ENCODE measurements at regions not wholly inside any gene's neighbourhood (a gene's known extent, or its start where the extent isn't known, plus 50 kb on each side); places are given as distances from the start of the nearest gene placed in this dataset.

- H4K91ac ChIP-seq (ENCODE audit: insufficient read depth, low read depth, low read length): no peak overlapping the region
- no peaks in the 10 kb centered on the region for H4K20me1 ChIP-seq (ENCODE audit: insufficient read depth, low read length)
- no peak overlapping the region for H3K14ac ChIP-seq (replicated peaks; ENCODE audit: low read depth, low read length)
- no TSS peak for BruUV-seq (replicated peaks)
- H3K36me3 ChIP-seq (ENCODE audit: control insufficient read depth, insufficient read depth, low read length): no peaks in the 10 kb centered on the region
- no peak overlapping the region for H2BK5ac ChIP-seq (ENCODE audit: low read depth, low read length, poor library complexity, severe bottlenecking)
- ChIA-PET CTCF (no interaction called here), POLR2A (ENCODE audit: unreplicated experiment) (no interaction called here)
- no peak overlapping the region for H4K5ac ChIP-seq (ENCODE audit: low read depth, low read length)
- no peak overlapping the region for H2BK20ac ChIP-seq (ENCODE audit: low read depth, low read length)
- no peak for ATAC-seq (ENCODE audit: low read depth)
- H2BK15ac ChIP-seq (ENCODE audit: low read depth, low read length): no peak overlapping the region
- H3K9ac ChIP-seq (ENCODE audit: low read depth, low read length): no peak overlapping the region
- in situ Hi-C loops (cut with MboI; ENCODE audit: low sequenced_read_pairs): no loop called here
- no peaks in the 10 kb centered on the region for H3K79me1 ChIP-seq (ENCODE audit: low read depth in 1 of 2, low read length in 2 of 2)
- H3K4me2 ChIP-seq (ENCODE audit: low read depth, low read length): no peak overlapping the region
- no peak overlapping the region for H3K23ac ChIP-seq (ENCODE audit: low read depth, low read length)
- H4K8ac ChIP-seq (ENCODE audit: low read depth in 2 of 2, low read length in 2 of 2): no peak overlapping the region
- H3K9me3 ChIP-seq (ENCODE audit: control insufficient read depth, insufficient read depth, low read length): 0 out of 2 replicates have a peak, but pooled peaks cover 2% of the 10 kb centered on the region
- H2BK120ac ChIP-seq (ENCODE audit: low read depth, low read length): no peak overlapping the region
- H3K56ac ChIP-seq (ENCODE audit: extremely low read depth, insufficient read depth, low read length): no peak overlapping the region
- H3K9me1 ChIP-seq (ENCODE audit: insufficient read depth, low read length): no peaks in the 10 kb centered on the region
- dilution Hi-C loops (cut with HindIII; ENCODE audit: low sequenced_read_pairs, unreplicated experiment): no loop called here
- no peak overlapping the region for H3K4me3 ChIP-seq (ENCODE audit: insufficient read depth, low read depth, low read length)
- H3K27ac ChIP-seq (ENCODE audit: insufficient read depth, low read length): no peak overlapping the region
- H2AFZ ChIP-seq (replicated peaks; ENCODE audit: low read length, poor library complexity): no peak overlapping the region
- TF ChIP-seq POLR2A (IDR thresholded peaks at IDR 0.05; ENCODE audit: low read depth, low read length) (no peak), USF2 (IDR thresholded peaks at IDR 0.05; ENCODE audit: low read depth, low read length) (no peak), RCOR1 (IDR thresholded peaks at IDR 0.05; ENCODE audit: insufficient replicate concordance, low read length) (no peak)
- no peak overlapping the region for H3K18ac ChIP-seq (ENCODE audit: low read depth, low read length)
- intact Hi-C loops (cut with micrococcal nuclease): no loop called here
- no peak overlapping the region for H3K4ac ChIP-seq (ENCODE audit: low read depth, low read length)
- no peak overlapping the region for H2AK5ac ChIP-seq (ENCODE audit: low read depth, low read length)
- no peaks in the 10 kb centered on the region for H3K4me1 ChIP-seq (ENCODE audit: control insufficient read depth, insufficient read depth, low read length)
- no peak overlapping the region for H2AK9ac ChIP-seq (replicated peaks; ENCODE audit: low read depth, low read length, poor library complexity)
- DNase-seq: no peak
- no peaks in the 10 kb centered on the region for H3K27me3 ChIP-seq (ENCODE audit: control insufficient read depth, insufficient read depth, low read length)
- no CpG with 5 or more reads among the region's 4 CpGs for WGBS, 2 experiments (ENCODE audit: extremely low coverage in 2 of 2, insufficient read length in 1 of 2)
These were observed 934.4 kb upstream of the SLITRK1 start for GRCh38 chr13:84816567-84817105.

Measured in IMR-90 (cell line).